HG03064 (cell line): ENCODE measurements at regions not wholly inside any gene's neighbourhood (a gene's known extent, or its start where the extent isn't known, plus 50 kb on each side); places are given as distances from the start of the nearest gene placed in this dataset.

Experiments
- ATAC-seq: cut with Tn5 transposase; IDR thresholded peaks from one replicate; pipeline ENCODE4 v1.9.1; 2021; ENCODE audit warnings: low read depth; ENCODE audit not compliant: unreplicated experiment

- no peak for ATAC-seq
Measured at GRCh38 chr15:97401195-97401594, 559.3 kb upstream of the ARRDC4 start.

DNA sequence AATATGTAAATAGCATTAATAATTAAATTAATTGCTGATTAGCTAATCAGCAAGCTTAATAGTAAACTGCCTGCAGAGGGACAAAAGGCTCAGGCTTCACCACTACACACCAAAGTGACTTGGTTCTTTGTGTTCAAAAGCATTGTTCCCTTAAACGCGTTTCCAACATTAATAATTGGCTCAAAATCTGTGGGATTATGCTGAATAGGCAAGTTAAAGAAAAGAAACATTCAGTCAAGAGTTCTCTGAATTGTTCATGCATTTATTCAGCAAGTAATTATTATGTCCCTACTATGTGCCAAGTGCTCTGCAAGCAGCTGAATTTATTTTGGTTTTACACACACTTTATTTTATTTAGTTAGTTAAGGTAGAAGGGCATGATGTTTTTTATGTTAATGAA is 558.5 kb upstream of the ARRDC4 start:
- no peak for ATAC-seq

GRCh38 chr15:97406841-97407240 is 553.7 kb upstream of the ARRDC4 start:
- no peak for ATAC-seq

GRCh38 chr15:97410897-97411575 is 549.5 kb upstream of the ARRDC4 start:
- no peak for ATAC-seq

GRCh38 chr15:97420130-97420529 is 540.4 kb upstream of the ARRDC4 start:
- ATAC-seq, result no peak

- ATAC-seq, result no peak
Measured at GRCh38 chr15:97425596-97425995, 534.9 kb upstream of the ARRDC4 start.

- ATAC-seq, result no peak
Measured at GRCh38 chr15:97443101-97443500, 517.4 kb upstream of the ARRDC4 start.

GRCh38 chr15:97446138-97446537 is 514.4 kb upstream of the ARRDC4 start:
- ATAC-seq, result no peak

- no peak for ATAC-seq
Measured at GRCh38 chr15:97456521-97457202, 503.8 kb upstream of the ARRDC4 start.

- no peak for ATAC-seq
Measured at GRCh38 chr15:97457203-97457847, 503.2 kb upstream of the ARRDC4 start.

DNA sequence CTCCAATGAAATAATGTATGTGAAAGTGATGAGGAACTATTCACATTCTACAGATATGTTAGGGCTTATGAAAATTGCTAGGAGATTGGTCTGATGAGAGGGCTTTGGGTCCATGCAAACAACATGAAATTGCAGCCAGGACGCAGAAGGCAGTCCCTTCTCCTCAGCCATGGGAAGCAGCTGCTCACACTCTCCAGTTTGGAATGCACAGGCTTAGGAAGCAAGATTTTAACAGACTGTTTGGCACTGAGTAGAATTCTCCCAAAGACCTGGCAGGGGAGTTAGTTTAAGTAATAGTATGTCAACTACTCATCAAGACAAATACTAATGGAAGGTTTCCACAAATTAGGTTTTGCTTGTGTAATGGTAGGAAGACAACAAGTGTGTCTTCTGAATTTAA is 500.7 kb upstream of the ARRDC4 start:
- ATAC-seq, result no peak

GRCh38 chr15:97461226-97461625 is 499.3 kb upstream of the ARRDC4 start:
- ATAC-seq, result no peak

- no peak for ATAC-seq
Measured at GRCh38 chr15:97463696-97464095, 496.8 kb upstream of the ARRDC4 start.

GRCh38 chr15:97470417-97470816 is 490.1 kb upstream of the ARRDC4 start:
- ATAC-seq, result no peak

DNA sequence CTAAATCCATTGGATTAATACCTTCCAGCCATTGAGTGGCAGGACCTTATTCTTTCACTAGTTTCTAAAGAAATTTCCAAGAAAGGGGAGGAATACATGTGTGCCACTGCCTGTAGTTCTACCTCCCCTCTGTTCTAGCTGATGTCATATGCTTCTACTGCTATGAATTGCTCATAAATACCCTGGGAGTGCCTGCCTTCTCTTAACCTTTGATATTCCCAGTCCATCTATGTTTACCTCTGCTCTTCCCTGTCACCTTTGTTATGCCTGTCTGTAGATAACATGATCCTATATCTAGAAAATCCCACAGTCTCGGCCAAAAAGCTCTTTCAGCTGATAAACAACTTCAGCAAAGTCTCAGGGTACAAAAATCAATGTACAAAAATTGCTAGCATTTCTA is 486.9 kb upstream of the ARRDC4 start:
- ATAC-seq, result no peak

GRCh38 chr15:97479957-97480356 is 480.5 kb upstream of the ARRDC4 start:
- no peak for ATAC-seq

DNA sequence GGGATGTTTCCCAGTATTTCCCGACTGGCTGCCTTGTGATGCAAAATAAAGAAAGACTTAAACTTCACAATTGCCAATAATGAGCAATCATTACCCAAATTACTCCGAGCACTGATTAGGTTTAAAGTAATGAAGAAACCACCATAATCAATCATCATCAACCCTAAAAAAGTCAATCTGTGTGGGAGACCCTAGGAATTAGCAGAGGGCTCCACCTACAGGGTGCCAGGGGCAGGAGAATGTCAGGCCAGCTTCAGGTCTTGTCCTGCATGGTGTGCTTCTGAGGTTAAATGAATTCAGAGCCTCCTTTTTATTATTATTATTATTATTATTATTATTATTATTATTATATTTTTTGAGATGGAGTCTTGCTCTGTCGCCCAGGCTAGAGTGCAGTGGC is 478.0 kb upstream of the ARRDC4 start:
- ATAC-seq, result no peak

DNA sequence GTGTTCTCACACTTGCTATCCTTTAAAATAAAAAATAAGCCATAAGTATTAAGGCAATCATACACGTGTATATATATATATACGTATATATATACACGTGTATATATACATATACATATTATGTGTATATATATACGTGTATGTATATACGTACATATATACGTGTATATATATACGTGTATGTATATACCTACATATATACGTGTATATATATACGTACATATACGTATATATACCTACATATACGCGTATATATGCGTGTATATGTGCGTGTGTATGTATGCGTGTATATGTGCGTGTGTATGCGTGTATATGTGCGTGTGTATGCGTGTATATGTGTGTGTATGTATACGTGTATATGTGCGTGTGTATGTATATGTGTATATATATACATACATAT is 477.3 kb upstream of the ARRDC4 start:
- ATAC-seq, result no peak

DNA sequence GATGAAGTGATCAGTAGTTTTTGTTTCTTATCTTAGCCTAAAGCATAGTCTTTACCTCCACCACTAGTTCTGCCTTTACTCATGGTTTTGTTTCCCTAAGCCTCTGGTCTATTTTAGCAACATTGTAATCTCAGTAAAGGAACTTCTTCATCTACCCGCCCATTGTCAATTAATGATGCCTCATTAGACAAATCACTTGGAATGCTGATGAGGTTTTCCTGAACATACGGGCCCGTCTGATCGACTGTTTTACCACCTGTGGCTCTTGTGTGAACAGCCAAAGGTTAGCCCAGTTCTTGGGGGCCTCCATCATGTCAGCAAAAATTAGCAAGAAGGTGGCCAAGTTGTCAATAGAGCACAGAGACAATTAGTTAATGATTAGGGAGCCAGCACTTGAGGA is 470.1 kb upstream of the ARRDC4 start:
- no peak for ATAC-seq

GRCh38 chr15:97501291-97501690 is 459.2 kb upstream of the ARRDC4 start:
- no peak for ATAC-seq

DNA sequence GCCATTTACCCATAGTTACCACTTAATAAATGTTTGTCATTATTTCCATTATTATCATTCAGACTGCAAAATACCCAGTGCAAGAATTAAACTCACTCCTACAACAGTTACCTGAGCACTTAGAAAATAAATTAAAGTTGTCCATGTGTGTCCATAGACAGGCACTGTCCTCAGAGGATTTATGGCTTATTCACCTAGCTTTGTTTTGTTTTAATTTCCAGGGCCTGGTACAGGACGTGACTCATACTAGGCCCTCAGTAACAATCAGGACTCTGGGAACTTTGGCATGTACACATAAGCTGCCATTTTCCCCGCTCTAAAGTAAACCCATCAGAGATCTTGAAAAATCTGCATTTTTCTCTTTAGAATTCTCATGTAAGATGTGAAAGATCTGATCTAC is 458.5 kb upstream of the ARRDC4 start:
- ATAC-seq, result no peak
